PFSK-1 (cell line): ENCODE measurements at regions not wholly inside any gene's neighbourhood (a gene's known extent, or its start where the extent isn't known, plus 50 kb on each side); places are given as distances from the start of the nearest gene placed in this dataset.

Experiments used
- POLR2AphosphoS5 ChIP-seq: IDR thresholded peaks from 2 replicates; pipeline ENCODE4 v1.6.1; 2012; ENCODE audit warnings: low read depth, mild to moderate bottlenecking, control low read depth, low read length, moderate library complexity
- TAF1 ChIP-seq: IDR thresholded peaks from 2 replicates; pipeline ENCODE4 v1.6.1; 2012; ENCODE audit warnings: low read length, control low read depth, borderline replicate concordance; ENCODE audit not compliant: insufficient read depth

DNA sequence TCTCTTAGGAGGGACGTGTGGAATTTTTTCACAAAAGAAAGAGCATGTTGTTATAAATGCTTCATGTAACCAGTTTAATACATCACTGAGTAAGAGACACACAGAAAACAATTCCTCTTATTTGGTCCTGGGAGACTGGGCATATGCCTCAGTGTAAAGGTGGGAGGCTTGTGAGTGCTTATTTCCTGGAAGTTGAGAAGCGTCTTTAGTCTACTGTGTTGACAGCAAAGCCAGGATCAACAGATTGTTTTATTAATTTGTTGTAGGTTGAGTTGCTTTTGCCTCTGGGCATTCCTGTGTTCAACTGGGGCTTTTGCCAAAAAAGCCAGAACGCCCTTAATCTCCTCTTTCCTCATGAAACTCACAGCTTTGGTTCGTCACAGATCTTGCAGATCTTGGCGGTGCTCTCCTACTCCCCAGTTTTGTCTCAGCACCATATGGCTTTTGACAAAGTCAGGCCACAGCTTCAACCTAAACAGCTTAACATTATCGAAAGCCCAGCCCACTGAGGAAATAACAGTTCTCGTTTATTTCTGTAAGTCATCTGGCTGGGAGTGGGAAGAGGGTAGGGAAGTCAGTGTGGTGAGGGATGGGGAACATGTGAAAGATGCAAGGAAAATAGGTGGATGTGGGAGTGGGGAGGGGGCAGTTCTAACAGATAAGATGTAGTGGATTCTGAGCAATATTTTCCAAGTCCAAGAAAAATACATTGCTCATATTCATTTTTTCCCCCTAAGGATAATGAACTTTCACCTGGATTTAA lies 227.2 kb downstream of the DACT1 start:
- TF ChIP-seq POLR2AphosphoS5 (no peak), TAF1 (no peak)
